Activated CD4-positive, alpha-beta T cell treated with anti-CD3 and anti-CD28 coated beads, Interleukin-2, amount 50 U/mL, for 1 hour (primary cell): ENCODE measurements at regions not wholly inside any gene's neighbourhood (a gene's known extent, or its start where the extent isn't known, plus 50 kb on each side); places are given as distances from the start of the nearest gene placed in this dataset.
"Not testable (repeated sequence)": the region's sequence is repeated elsewhere in the genome, so short reads cannot be mapped to it uniquely, and the experiment has no call there.

Experiments
- DNase-seq: peaks from one replicate; pipeline ENCODE4 v3.0.0-alpha.2; 2020

GRCh38 chr5:104001136-104001535 is 438.5 kb upstream of the NUDT12 start:
- no peak for DNase-seq

- DNase-seq: no peak
Measured at GRCh38 chr5:103993031-103993430, 430.4 kb upstream of the NUDT12 start.

- no peak for DNase-seq
Measured at GRCh38 chr5:103990064-103990463, 427.5 kb upstream of the NUDT12 start.

- no peak for DNase-seq
Measured at GRCh38 chr5:103981592-103981991, 419.0 kb upstream of the NUDT12 start.

- no peak for DNase-seq
Measured at GRCh38 chr5:103973669-103974068, 411.1 kb upstream of the NUDT12 start.

- not testable (repeated sequence) for DNase-seq
Measured at GRCh38 chr5:103966295-103966694, 403.7 kb upstream of the NUDT12 start.

- no peak for DNase-seq
Measured at GRCh38 chr5:103962023-103962422, 399.4 kb upstream of the NUDT12 start.

- DNase-seq: no peak
Measured at GRCh38 chr5:103953601-103954382, 391.2 kb upstream of the NUDT12 start.

- DNase-seq: no peak
Measured at GRCh38 chr5:103951776-103952175, 389.2 kb upstream of the NUDT12 start.

- no peak for DNase-seq
Measured at GRCh38 chr5:103943230-103943629, 380.6 kb upstream of the NUDT12 start.

- DNase-seq: no peak
Measured at GRCh38 chr5:103942587-103943186, 380.1 kb upstream of the NUDT12 start.

- no peak for DNase-seq
Measured at GRCh38 chr5:103941596-103941995, 379.0 kb upstream of the NUDT12 start.

- DNase-seq: no peak
Measured at GRCh38 chr5:103938146-103938695, 375.6 kb upstream of the NUDT12 start.

- DNase-seq: no peak
Measured at GRCh38 chr5:103929338-103930013, 366.9 kb upstream of the NUDT12 start.

GRCh38 chr5:103927739-103928138 is 365.1 kb upstream of the NUDT12 start:
- no peak for DNase-seq

- no peak for DNase-seq
Measured at GRCh38 chr5:103923616-103924168, 361.1 kb upstream of the NUDT12 start.

- no peak for DNase-seq
Measured at GRCh38 chr5:103919506-103919905, 356.9 kb upstream of the NUDT12 start.

- DNase-seq: no peak
Measured at GRCh38 chr5:103918668-103919367, 356.2 kb upstream of the NUDT12 start.

GRCh38 chr5:103915081-103915480 is 352.5 kb upstream of the NUDT12 start:
- DNase-seq: no peak

- DNase-seq: no peak
Measured at GRCh38 chr5:103910786-103911185, 348.2 kb upstream of the NUDT12 start.

- DNase-seq: no peak
Measured at GRCh38 chr5:103910011-103910410, 347.4 kb upstream of the NUDT12 start.

- DNase-seq: no peak
Measured at GRCh38 chr5:103909391-103909790, 346.8 kb upstream of the NUDT12 start.
